GM10266 (cell line): ENCODE measurements at regions not wholly inside any gene's neighbourhood (a gene's known extent, or its start where the extent isn't known, plus 50 kb on each side); places are given as distances from the start of the nearest gene placed in this dataset.

Source experiments
- DNase-seq: peaks from one replicate; pipeline ENCODE4 v3.0.0; 2012; ENCODE audit errors: extremely low spot score
- TF ChIP-seq, protein P1 (sequence below): IDR thresholded peaks from 2 replicates; pipeline ENCODE4 v1.5.1; 2012; ENCODE audit warnings: mild to moderate bottlenecking, low read depth; ENCODE audit not compliant: control insufficient read depth, insufficient read depth; ENCODE audit errors: missing control alignments

DNA sequence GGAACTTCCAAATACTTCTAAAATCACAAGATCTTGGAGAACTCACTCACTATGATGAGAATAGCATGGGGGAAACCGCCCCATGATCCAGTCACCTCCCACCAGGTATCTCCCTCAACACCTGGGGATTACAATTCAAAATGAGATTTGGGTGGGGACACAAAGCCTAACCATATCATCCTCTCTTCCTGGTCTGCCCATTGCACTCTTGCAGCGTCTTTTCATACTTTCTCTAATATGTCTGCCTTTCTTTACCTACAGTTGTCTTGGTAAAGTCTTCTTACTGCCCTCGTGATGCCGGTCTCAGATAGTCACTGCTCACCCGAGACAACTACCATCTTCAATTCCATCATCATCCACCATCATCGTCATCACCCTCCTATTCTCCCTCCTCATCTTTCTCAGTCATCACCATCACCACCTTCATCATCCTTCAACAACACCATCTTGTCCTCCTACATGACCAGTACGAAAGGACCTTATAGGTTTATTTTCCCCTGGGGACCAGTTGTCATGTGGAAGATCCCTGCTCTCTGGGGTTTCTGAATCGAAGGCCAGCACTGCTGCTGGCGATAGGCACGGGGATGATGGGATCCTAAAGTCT lies 58.5 kb upstream of the CASZ1 start:
- DNase-seq = no peak
- TF ChIP-seq, protein P1, sequence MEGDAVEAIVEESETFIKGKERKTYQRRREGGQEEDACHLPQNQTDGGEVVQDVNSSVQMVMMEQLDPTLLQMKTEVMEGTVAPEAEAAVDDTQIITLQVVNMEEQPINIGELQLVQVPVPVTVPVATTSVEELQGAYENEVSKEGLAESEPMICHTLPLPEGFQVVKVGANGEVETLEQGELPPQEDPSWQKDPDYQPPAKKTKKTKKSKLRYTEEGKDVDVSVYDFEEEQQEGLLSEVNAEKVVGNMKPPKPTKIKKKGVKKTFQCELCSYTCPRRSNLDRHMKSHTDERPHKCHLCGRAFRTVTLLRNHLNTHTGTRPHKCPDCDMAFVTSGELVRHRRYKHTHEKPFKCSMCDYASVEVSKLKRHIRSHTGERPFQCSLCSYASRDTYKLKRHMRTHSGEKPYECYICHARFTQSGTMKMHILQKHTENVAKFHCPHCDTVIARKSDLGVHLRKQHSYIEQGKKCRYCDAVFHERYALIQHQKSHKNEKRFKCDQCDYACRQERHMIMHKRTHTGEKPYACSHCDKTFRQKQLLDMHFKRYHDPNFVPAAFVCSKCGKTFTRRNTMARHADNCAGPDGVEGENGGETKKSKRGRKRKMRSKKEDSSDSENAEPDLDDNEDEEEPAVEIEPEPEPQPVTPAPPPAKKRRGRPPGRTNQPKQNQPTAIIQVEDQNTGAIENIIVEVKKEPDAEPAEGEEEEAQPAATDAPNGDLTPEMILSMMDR = no peak

DNA sequence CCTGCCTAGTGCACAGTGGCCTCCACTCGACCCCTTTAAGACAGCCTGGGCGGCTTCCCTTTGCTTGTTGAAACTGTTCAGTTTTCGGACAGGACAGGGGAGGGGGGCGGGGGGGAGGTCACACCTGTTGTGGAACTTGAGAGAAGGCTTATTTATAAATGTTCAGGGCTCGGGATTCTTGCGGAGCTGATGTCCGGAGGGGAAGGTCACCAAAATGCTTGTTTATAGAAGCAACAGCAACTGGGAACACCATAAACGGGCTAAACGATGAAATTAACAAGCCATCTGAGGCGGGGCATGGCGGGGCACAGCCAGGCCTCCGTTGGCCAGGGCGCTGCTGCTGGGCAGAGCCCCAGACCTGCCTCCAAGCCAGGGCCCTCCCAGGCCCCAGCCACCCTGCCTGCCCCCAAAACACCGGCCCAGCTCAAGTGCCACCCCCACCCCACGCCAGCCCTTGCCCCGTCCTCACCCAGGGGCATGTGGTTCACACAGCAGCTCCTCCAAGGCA lies 59.8 kb upstream of the CASZ1 start:
- no peak for DNase-seq
- TF ChIP-seq, protein P1 = no peak

DNA sequence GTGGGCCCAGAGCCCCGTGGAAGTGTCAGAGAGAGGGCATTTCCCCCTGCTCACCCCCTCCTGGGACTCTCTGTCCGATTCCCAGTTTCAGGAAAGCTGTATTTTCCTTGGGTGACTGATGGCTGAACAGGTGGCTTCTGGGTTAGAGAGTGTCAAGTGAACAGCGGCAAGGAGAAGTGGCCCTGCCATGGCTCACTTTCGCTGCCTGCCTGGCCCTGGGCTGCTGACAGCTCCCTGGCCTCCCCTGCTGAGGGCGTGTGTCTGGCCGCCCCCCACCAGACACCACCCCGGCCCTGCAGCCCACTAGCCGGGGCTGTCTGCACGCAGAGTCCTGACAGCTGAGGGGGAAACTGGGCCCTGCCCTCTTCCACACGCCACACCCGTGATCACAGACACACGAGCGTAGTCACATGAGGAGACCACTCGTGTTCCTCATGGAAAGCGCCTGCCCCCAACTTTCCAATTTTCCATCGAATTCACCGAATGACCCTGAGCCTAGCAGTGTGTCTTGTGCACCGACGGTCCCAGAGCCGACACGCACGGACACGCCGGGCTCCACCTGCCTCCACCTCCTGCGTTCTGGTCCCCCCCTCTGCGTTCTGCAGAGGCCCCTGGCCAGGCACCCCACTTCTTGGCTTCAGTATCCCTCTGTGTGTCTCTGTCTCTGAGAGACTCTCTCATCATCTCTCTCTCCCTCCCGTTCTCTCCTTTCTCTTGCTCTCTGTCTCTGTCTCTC lies 60.6 kb upstream of the CASZ1 start:
- DNase-seq = no peak
- TF ChIP-seq, protein P1 = no peak

DNA sequence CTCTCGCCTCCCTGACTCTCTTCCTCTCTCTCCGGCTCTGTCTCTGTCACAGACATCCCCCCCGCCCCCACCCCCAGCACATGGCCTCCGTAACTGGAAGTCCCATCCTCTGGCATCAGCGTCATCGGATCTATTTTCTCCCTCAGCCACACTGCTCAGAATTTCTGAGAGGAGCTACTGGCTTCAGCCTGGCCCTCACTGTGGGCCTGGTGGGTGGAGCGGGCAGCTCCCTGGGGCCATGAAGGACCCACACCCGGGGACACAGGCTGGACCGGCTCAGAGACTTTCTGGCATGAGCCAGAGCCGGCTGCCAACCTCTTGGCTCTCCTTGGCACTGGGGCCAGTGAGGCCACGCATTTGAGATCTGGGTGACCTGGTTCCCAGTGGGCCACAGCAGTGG lies 61.2 kb upstream of the CASZ1 start:
- TF ChIP-seq, protein P1 = no peak
- no peak for DNase-seq

DNA sequence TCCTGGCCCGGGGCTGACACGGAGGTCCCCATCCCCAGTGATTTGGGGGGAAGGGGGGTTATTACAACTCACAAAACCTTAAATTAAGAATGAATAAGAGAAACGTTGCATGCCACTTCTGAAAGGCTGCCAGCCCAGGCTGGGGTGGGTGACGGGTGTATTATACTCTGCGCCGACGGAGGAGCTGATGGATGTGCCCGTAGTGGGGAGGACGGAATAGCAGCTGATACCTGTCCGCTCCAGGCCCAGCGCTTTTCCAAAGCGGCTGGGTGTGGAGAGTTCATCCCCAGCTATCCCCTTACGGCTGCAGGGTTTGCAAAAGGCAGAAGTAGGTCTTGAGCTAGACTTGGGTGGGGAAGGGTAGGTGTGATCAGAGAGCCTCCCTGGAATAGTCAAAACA lies 63.8 kb upstream of the CASZ1 start:
- TF ChIP-seq, protein P1 = no peak
- DNase-seq = no peak

DNA sequence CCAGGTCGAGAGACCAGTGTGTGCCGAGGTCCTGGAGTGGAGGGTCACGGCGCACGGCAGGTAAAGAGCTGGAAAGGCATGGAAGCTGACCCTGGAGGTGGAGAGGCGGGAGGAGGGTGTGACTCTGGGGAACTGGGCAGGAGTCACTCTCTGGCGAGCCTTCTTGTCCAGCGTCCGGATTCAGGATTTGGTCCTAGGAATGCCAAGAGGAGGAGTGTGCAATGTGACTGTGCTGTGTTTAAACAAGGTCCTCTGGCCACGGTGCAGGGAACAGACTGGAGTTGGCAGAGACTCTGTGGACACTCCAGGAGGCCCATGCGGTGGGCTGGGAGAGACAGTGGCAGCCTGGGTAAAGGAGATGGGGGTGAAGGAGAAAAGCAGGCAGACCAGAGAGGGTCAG lies 64.2 kb upstream of the CASZ1 start:
- TF ChIP-seq, protein P1 = no peak
- DNase-seq = no peak

DNA sequence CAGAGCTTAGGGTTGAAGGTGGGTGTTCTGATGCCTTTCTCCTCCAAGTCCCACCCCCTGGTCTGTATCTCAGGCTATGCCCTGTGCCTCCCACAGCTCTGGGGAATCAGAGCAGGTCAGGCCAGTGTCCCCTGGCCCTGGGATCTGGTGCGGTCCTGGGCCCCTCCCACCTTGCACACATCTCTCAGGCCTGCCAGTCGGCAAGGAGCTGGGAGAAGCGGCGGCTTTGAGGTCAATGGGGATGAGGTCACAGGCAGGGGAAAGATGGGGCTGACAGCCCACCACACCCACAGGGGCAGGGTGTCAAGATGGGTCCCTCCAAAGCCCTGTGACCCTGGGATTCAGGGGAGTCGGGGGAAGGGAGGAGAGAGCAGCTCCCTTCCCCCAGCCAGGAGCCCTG lies 65.4 kb upstream of the CASZ1 start:
- DNase-seq = no peak
- TF ChIP-seq, protein P1 = no peak
